ENCODE measurements at regions not wholly inside any gene's neighbourhood (a gene's known extent, or its start where the extent isn't known, plus 50 kb on each side); places are given as distances from the start of the nearest gene placed in this dataset.

GRCh38 chrX:115900425-115900824, 270.1 kb upstream of the AGTR2 start:
- TF ChIP-seq CTCF (IDR thresholded peaks at IDR 0.05; ENCODE audit: insufficient read depth, low read depth, low read length) (no peak), EZH2 (IDR thresholded peaks at IDR 0.05; ENCODE audit: insufficient read depth, low read length) (no peak)

Measured in astrocyte (in vitro differentiated cells and primary cell).